ENCODE measurements at regions not wholly inside any gene's neighbourhood (a gene's known extent, or its start where the extent isn't known, plus 50 kb on each side); places are given as distances from the start of the nearest gene placed in this dataset.

GRCh38 chr3:10555263-10555662, 49.9 kb upstream of the ATP2B2 start:
- no peak for DNase-seq (ENCODE audit: low read depth)

- DNase-seq (ENCODE audit: low read depth) = no peak
Observed at GRCh38 chr3:10556312-10556711, 50.9 kb upstream of the ATP2B2 start.

GRCh38 chr3:10557250-10557649, 51.9 kb upstream of the ATP2B2 start:
- DNase-seq (ENCODE audit: low read depth) = no peak

GRCh38 chr3:10557781-10558373, 52.5 kb upstream of the ATP2B2 start:
- DNase-seq (ENCODE audit: low read depth) = no peak

GRCh38 chr3:10558736-10559135, 53.4 kb upstream of the ATP2B2 start:
- DNase-seq (ENCODE audit: low read depth) = no peak

GRCh38 chr3:10560060-10560861, 54.9 kb upstream of the ATP2B2 start:
- DNase-seq (ENCODE audit: low read depth) = no peak

GRCh38 chr3:10561162-10561945, 56.0 kb upstream of the ATP2B2 start:
- no peak for DNase-seq (ENCODE audit: low read depth)

GRCh38 chr3:10561946-10562560, 56.7 kb upstream of the ATP2B2 start:
- no peak for DNase-seq (ENCODE audit: low read depth)

- no peak for DNase-seq (ENCODE audit: low read depth)
Observed at GRCh38 chr3:10563396-10563795, 58.0 kb upstream of the ATP2B2 start.

- no peak for DNase-seq (ENCODE audit: low read depth)
Observed at GRCh38 chr3:10565814-10566213, 60.4 kb upstream of the ATP2B2 start.

GRCh38 chr3:10566451-10566850, 61.1 kb upstream of the ATP2B2 start:
- DNase-seq (ENCODE audit: low read depth) = no peak

- no peak for DNase-seq (ENCODE audit: low read depth)
Observed at GRCh38 chr3:10568549-10568948, 63.2 kb upstream of the ATP2B2 start.

- no peak for DNase-seq (ENCODE audit: low read depth)
Observed at GRCh38 chr3:10570196-10570946, 65.0 kb upstream of the ATP2B2 start.

GRCh38 chr3:10574101-10574620, 68.8 kb upstream of the ATP2B2 start:
- DNase-seq (ENCODE audit: low read depth) = no peak

- no peak for DNase-seq (ENCODE audit: low read depth)
Observed at GRCh38 chr3:10575601-10576160, 70.3 kb upstream of the ATP2B2 start.

GRCh38 chr3:10577486-10577885, 72.1 kb upstream of the ATP2B2 start:
- no peak for DNase-seq (ENCODE audit: low read depth)

- no peak for DNase-seq (ENCODE audit: low read depth)
Observed at GRCh38 chr3:10580426-10580825, 75.0 kb upstream of the ATP2B2 start.

GRCh38 chr3:10581251-10581650, 75.9 kb upstream of the ATP2B2 start:
- DNase-seq (ENCODE audit: low read depth) = no peak

GRCh38 chr3:10581716-10582115, 76.3 kb upstream of the ATP2B2 start:
- DNase-seq (ENCODE audit: low read depth) = no peak

GRCh38 chr3:10582733-10583132, 77.3 kb upstream of the ATP2B2 start:
- DNase-seq (ENCODE audit: low read depth) = no peak

Data from CMK (cell line).